Mesodermal cell (in vitro differentiated cells): ENCODE measurements at regions not wholly inside any gene's neighbourhood (a gene's known extent, or its start where the extent isn't known, plus 50 kb on each side); places are given as distances from the start of the nearest gene placed in this dataset.
"Not testable (repeated sequence)": the region's sequence is repeated elsewhere in the genome, so short reads cannot be mapped to it uniquely, and the experiment has no call there.

Source experiments
- H3K27ac ChIP-seq: 2 replicates; pipeline ENCODE4 v1.7.0; 2013; ENCODE audit warnings: mild to moderate bottlenecking, low read depth, low read length, moderate library complexity; ENCODE audit not compliant: severe bottlenecking
- H3K36me3 ChIP-seq: 2 replicates; pipeline ENCODE4 v1.7.1; 2013; ENCODE audit warnings: mild to moderate bottlenecking, low read length, moderate library complexity; ENCODE audit not compliant: control insufficient read depth, insufficient read depth
- H3K4me1 ChIP-seq: one replicate; pipeline ENCODE4 v1.7.1; 2013; ENCODE audit warnings: mild to moderate bottlenecking, low read length; ENCODE audit not compliant: insufficient read depth, control insufficient read depth, poor library complexity, severe bottlenecking
- H3K4me3 ChIP-seq: 2 replicates; pipeline ENCODE4 v1.7.0; 2013; ENCODE audit warnings: low read length, control low read depth, mild to moderate bottlenecking; ENCODE audit not compliant: insufficient read depth, poor library complexity, severe bottlenecking; ENCODE audit errors: extremely low read depth
- H3K9me3 ChIP-seq: 2 replicates; pipeline ENCODE4 v1.7.1; 2013; ENCODE audit warnings: mild to moderate bottlenecking, low read length, moderate library complexity; ENCODE audit not compliant: control insufficient read depth
- WGBS, 2 experiments: methylation state at CpG; one replicate each; pipeline ENCODE4 v1.1.5; 2013; ENCODE audit warnings: missing lambda C conversion rate in 2 of 2; ENCODE audit not compliant: insufficient coverage in 2 of 2; 5-methylcytosine and 5-hydroxymethylcytosine counted together

- H3K27ac ChIP-seq, result no peak overlapping the region
- H3K9me3 ChIP-seq, result peaks cover 3% of the 10 kb centered on the region
- no peaks in the 10 kb centered on the region for H3K4me1 ChIP-seq
- 43 to 59% methylated on average over 4 to 5 of the region's 7 CpGs for WGBS, 2 experiments
- no peak overlapping the region for H3K4me3 ChIP-seq
- H3K36me3 ChIP-seq, result no peaks in the 10 kb centered on the region
Measured at GRCh38 chr7:51847461-51848134, 531.0 kb upstream of the COBL start.

GRCh38 chr7:51839130-51839529 lies 522.5 kb upstream of the COBL start:
- not testable (repeated sequence) for H3K36me3 ChIP-seq, H3K4me3 ChIP-seq, H3K27ac ChIP-seq, H3K9me3 ChIP-seq, H3K4me1 ChIP-seq
- 86 to 92% methylated on average over 12 of the region's 18 CpGs for WGBS, 2 experiments

DNA sequence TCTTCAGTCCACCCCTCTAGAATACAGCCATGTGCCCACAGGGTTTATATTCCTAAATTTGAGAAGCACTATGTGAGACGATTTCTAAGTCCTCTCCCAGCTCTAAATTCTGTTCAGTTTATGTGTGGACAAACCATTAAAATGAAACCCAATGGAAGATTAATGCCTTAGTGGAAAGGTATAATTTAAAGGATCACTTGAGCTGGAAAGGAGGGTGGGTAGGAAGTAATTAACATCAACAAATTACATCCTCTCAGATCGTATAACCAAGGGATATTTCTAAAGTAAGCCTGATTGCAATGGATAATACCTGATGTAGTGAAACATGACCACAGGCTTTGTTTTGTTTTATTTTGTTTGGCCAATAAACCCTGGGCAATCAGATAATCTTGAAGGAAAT lies 511.0 kb upstream of the COBL start:
- H3K36me3 ChIP-seq, result no peaks in the 10 kb centered on the region
- H3K9me3 ChIP-seq, result no peaks in the 10 kb centered on the region
- H3K27ac ChIP-seq, result no peak overlapping the region
- no peaks in the 10 kb centered on the region for H3K4me1 ChIP-seq
- WGBS, 2 experiments, result no CpG with 5 or more reads among the region's 2 CpGs
- no peak overlapping the region for H3K4me3 ChIP-seq

DNA sequence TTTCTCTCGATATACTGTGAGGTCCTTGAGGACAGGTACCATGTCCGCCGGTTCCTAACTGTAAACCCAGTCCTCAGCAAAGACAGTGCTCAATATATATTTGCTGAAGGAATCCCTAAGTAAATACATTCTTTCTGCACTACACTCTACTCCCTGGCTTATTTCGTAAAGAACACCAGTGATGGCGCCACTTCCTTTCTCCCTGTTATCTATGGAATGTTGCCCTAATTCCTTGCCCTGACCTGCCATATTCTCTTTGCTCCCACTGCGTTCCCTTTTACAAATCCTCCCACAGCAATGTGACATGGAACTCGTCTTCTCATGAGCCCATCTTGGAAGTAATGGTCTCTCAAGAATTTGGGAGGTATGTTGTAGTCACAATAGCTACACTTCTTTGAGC lies 507.4 kb upstream of the COBL start:
- Histone ChIP-seq H3K4me1 (no peaks in the 10 kb centered on the region), H3K36me3 (no peaks in the 10 kb centered on the region), H3K27ac (no peak overlapping the region), H3K4me3 (no peak overlapping the region), H3K9me3 (no peaks in the 10 kb centered on the region)
- 93 to 94% methylated on average over 5 to 6 of the region's 7 CpGs for WGBS, 2 experiments

- H3K4me1 ChIP-seq, result no peaks in the 10 kb centered on the region
- H3K9me3 ChIP-seq, result no peaks in the 10 kb centered on the region
- no peak overlapping the region for H3K4me3 ChIP-seq
- 90 to 100% methylated on average over 2 to 3 of the region's 3 CpGs for WGBS, 2 experiments
- H3K36me3 ChIP-seq, result no peaks in the 10 kb centered on the region
- no peak overlapping the region for H3K27ac ChIP-seq
Measured at GRCh38 chr7:51823437-51823836, 506.8 kb upstream of the COBL start.

DNA sequence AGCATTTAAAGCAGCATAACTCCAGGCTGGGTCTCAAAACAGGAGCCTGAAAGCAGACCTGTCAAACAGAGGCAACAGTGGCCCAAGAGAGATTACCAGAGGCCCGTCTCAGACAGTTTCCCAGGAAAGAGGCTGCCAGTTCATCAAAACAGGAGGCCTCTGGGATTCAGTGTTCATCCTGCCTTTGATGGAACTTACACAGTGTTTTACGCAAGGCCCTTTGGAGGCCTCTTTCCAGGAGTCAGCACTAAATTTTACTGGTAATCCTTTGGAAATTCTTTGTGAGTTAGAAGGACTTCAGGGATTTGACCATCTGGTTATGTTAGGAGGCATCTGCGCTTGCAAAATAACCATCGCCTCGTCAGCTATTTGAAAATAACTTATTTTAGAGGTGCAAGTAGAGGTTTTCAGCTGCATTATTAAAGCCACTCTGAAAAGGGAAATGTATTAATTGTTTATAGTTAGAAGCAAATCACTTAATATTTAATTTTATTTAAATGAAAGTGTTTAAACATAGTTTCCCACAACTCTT lies 501.2 kb upstream of the COBL start:
- WGBS, 2 experiments, result 85 to 93% methylated on average over 2 to 5 of the region's 5 CpGs
- Histone ChIP-seq H3K9me3 (no peaks in the 10 kb centered on the region), H3K36me3 (no peaks in the 10 kb centered on the region), H3K4me3 (no peak overlapping the region), H3K27ac (no peak overlapping the region), H3K4me1 (no peaks in the 10 kb centered on the region)

- not testable (repeated sequence) for H3K4me3 ChIP-seq, H3K9me3 ChIP-seq, H3K36me3 ChIP-seq, H3K27ac ChIP-seq, H3K4me1 ChIP-seq
- 96 to 97% methylated on average over 22 to 33 of the region's 41 CpGs for WGBS, 2 experiments
Measured at GRCh38 chr7:51805783-51806431, 489.3 kb upstream of the COBL start.

GRCh38 chr7:51802718-51803117 lies 486.1 kb upstream of the COBL start:
- Histone ChIP-seq H3K36me3 (no peaks in the 10 kb centered on the region), H3K9me3 (no peaks in the 10 kb centered on the region), H3K4me3 (no peak overlapping the region), H3K27ac (no peak overlapping the region), H3K4me1 (no peaks in the 10 kb centered on the region)
- WGBS, 2 experiments, result 46 to 55% methylated on average over 5 of the region's 5 CpGs

DNA sequence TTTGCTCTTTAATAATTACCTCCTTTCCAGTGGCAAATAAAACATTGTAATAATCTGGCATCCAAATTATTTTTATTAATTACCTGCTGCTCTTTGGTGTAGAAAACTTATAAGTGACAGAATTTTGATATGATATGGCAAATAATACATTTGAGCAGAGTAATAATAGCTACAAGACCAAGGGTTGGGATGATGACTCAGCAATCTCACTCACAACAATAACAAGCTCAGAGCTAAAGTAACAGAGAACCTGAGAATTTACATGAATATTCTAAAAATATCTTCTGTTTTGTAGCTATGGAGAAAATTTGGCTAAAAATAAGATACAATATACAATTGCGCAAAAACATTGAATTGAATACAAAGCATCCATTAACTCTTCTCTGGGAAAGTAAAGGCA lies 480.8 kb upstream of the COBL start:
- Histone ChIP-seq H3K36me3 (no peaks in the 10 kb centered on the region), H3K9me3 (no peaks in the 10 kb centered on the region), H3K27ac (no peak overlapping the region), H3K4me3 (no peak overlapping the region), H3K4me1 (no peaks in the 10 kb centered on the region)
- WGBS, 2 experiments, result no CpG with 5 or more reads among the region's 1 CpG

GRCh38 chr7:51792796-51793195 lies 476.2 kb upstream of the COBL start:
- Histone ChIP-seq H3K4me1 (no peaks in the 10 kb centered on the region), H3K36me3 (no peaks in the 10 kb centered on the region), H3K27ac (no peak overlapping the region), H3K4me3 (no peak overlapping the region), H3K9me3 (no peaks in the 10 kb centered on the region)
- no CpG with 5 or more reads among the region's 1 CpG for WGBS, 2 experiments

GRCh38 chr7:51789489-51789888 lies 472.9 kb upstream of the COBL start:
- Histone ChIP-seq H3K4me3 (no peak overlapping the region), H3K4me1 (no peaks in the 10 kb centered on the region), H3K27ac (no peak overlapping the region), H3K9me3 (no peaks in the 10 kb centered on the region), H3K36me3 (no peaks in the 10 kb centered on the region)
